ENCODE measurements at regions not wholly inside any gene's neighbourhood (a gene's known extent, or its start where the extent isn't known, plus 50 kb on each side); places are given as distances from the start of the nearest gene placed in this dataset.
"Not testable (repeated sequence)": the region's sequence is repeated elsewhere in the genome, so short reads cannot be mapped to it uniquely, and the experiment has no call there.

- DNase-seq: no peak
- intact Hi-C loops (cut with DNase I): no loop called here
Measured at GRCh38 chr6:160804639-160805038, 102.6 kb downstream of the PLG start.

- intact Hi-C loops (cut with DNase I): no loop called here
- DNase-seq: no peak
Measured at GRCh38 chr6:160808263-160808662, 106.2 kb downstream of the PLG start.

- intact Hi-C loops (cut with DNase I): no loop called here
- DNase-seq: no peak
Measured at GRCh38 chr6:160810238-160810637, 108.2 kb downstream of the PLG start.

GRCh38 chr6:160812097-160812496 lies 110.1 kb downstream of the PLG start:
- DNase-seq: no peak
- intact Hi-C loops (cut with DNase I): no loop called here

- intact Hi-C loops (cut with DNase I): no loop called here
- no peak for DNase-seq
Measured at GRCh38 chr6:160818934-160819333, 116.9 kb downstream of the PLG start.

GRCh38 chr6:160820661-160821060 lies 118.6 kb downstream of the PLG start:
- intact Hi-C loops (cut with DNase I): not testable (repeated sequence)

GRCh38 chr6:160831739-160832138 lies 129.7 kb downstream of the PLG start:
- no peak for DNase-seq
- intact Hi-C loops (cut with DNase I): no loop called here

More at GRCh38 chr6:160820661-160821060, 118.6 kb downstream of the PLG start:
- not testable (repeated sequence) for DNase-seq

GRCh38 chr6:160832422-160832821 lies 130.4 kb downstream of the PLG start:
- intact Hi-C loops (cut with DNase I): no loop called here
- no peak for DNase-seq

GRCh38 chr6:160837146-160837545 lies 135.1 kb downstream of the PLG start:
- peak in 8 of 10 donors; percentile 13 to 87 (median 32) for DNase-seq
- intact Hi-C loops (cut with DNase I): no loop called here

- no peak for DNase-seq
- intact Hi-C loops (cut with DNase I): no loop called here
Measured at GRCh38 chr6:160851031-160851430, 140.5 kb upstream of the MAP3K4 start.

GRCh38 chr6:160853946-160854345 lies 137.6 kb upstream of the MAP3K4 start:
- intact Hi-C loops (cut with DNase I): no loop called here
- DNase-seq: no peak

GRCh38 chr6:160858886-160859285 lies 132.7 kb upstream of the MAP3K4 start:
- intact Hi-C loops (cut with DNase I): no loop called here
- no peak for DNase-seq

GRCh38 chr6:160859822-160860221 lies 131.7 kb upstream of the MAP3K4 start:
- DNase-seq: peak in 2 of 10 donors; percentile 35 to 75
- intact Hi-C loops (cut with DNase I): no loop called here

- no peak for DNase-seq
- intact Hi-C loops (cut with DNase I): no loop called here
Measured at GRCh38 chr6:160861824-160862223, 129.7 kb upstream of the MAP3K4 start.

GRCh38 chr6:160863782-160864181 lies 127.8 kb upstream of the MAP3K4 start:
- peak in 3 of 10 donors; percentile 40 to 69 (median 64) for DNase-seq
- intact Hi-C loops (cut with DNase I): no loop called here

- no peak for DNase-seq
- intact Hi-C loops (cut with DNase I): no loop called here
Measured at GRCh38 chr6:160871320-160871719, 120.2 kb upstream of the MAP3K4 start.

GRCh38 chr6:160881148-160881808 lies 110.3 kb upstream of the MAP3K4 start:
- intact Hi-C loops (cut with DNase I): no loop called here
- DNase-seq: no peak

- DNase-seq: no peak
- intact Hi-C loops (cut with DNase I): no loop called here
Measured at GRCh38 chr6:160882006-160882405, 109.6 kb upstream of the MAP3K4 start.

- intact Hi-C loops (cut with DNase I): no loop called here
Measured at GRCh38 chr6:160882791-160883279, 108.7 kb upstream of the MAP3K4 start.

GRCh38 chr6:160883560-160883959 lies 108.0 kb upstream of the MAP3K4 start:
- DNase-seq: no peak
- intact Hi-C loops (cut with DNase I): no loop called here

More at GRCh38 chr6:160882791-160883279, 108.7 kb upstream of the MAP3K4 start:
- no peak for DNase-seq

GRCh38 chr6:160883999-160884398 lies 107.6 kb upstream of the MAP3K4 start:
- intact Hi-C loops (cut with DNase I): no loop called here
- no peak for DNase-seq

- intact Hi-C loops (cut with DNase I); DNase-seq: not testable (repeated sequence)
Measured at GRCh38 chr6:160889148-160889547, 102.4 kb upstream of the MAP3K4 start.

GRCh38 chr6:160891690-160892089 lies 99.9 kb upstream of the MAP3K4 start:
- DNase-seq: no peak
- intact Hi-C loops (cut with DNase I): no loop called here

All from posterior cingulate gyrus (tissue), 11 donors.